ENCODE measurements at regions not wholly inside any gene's neighbourhood (a gene's known extent, or its start where the extent isn't known, plus 50 kb on each side); places are given as distances from the start of the nearest gene placed in this dataset.

DNA sequence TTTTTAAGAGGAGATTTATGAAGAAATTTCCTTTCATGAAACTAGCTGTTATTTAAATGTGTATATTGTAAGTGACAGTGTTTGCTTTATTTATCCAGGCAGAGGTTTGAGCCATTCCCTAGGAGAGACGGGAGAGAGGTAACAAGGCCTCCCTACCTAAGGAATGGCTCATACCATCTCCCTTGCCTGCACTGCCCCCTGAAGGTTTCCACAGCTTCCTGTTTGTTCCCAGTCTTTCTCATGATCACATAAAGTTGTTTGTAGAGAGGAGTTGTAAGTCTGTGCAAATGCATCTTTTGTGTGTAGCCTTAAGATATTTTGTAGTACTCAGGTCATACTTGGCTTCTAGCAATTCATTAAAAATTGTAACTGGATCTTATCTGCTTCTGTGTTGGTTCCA lies 1504.5 kb upstream of the PCDH10 start:
- TF ChIP-seq, protein P1, sequence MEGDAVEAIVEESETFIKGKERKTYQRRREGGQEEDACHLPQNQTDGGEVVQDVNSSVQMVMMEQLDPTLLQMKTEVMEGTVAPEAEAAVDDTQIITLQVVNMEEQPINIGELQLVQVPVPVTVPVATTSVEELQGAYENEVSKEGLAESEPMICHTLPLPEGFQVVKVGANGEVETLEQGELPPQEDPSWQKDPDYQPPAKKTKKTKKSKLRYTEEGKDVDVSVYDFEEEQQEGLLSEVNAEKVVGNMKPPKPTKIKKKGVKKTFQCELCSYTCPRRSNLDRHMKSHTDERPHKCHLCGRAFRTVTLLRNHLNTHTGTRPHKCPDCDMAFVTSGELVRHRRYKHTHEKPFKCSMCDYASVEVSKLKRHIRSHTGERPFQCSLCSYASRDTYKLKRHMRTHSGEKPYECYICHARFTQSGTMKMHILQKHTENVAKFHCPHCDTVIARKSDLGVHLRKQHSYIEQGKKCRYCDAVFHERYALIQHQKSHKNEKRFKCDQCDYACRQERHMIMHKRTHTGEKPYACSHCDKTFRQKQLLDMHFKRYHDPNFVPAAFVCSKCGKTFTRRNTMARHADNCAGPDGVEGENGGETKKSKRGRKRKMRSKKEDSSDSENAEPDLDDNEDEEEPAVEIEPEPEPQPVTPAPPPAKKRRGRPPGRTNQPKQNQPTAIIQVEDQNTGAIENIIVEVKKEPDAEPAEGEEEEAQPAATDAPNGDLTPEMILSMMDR (IDR thresholded peaks at IDR 0.05): no peak
- TF ChIP-seq POLR2AphosphoS5 (IDR thresholded peaks at IDR 0.05): no peak
- no peak for TF ChIP-seq POLR2A (IDR thresholded peaks at IDR 0.05)
